CD4-positive, alpha-beta T cell (primary cell): ENCODE measurements at regions not wholly inside any gene's neighbourhood (a gene's known extent, or its start where the extent isn't known, plus 50 kb on each side); places are given as distances from the start of the nearest gene placed in this dataset.
"Not testable (repeated sequence)": the region's sequence is repeated elsewhere in the genome, so short reads cannot be mapped to it uniquely, and the experiment has no call there.

ENCODE experiments used
- ATAC-seq: fragments of 200-7000 bp; cut with Tn5 transposase; one replicate; pipeline ENCODE4 v1.10.0; 2022; ENCODE audit warnings: mild to moderate bottlenecking; ENCODE audit not compliant: poor library complexity
- CTCF ChIA-PET: fragments of 350-600 bp; sonication (Branson Sonifier 250); formaldehyde crosslinking; loops from one replicate; lab custom pipeline; 2021; ENCODE audit warnings: antibody characterized with exemption, inconsistent platforms; lab: Charles Lee
- POLR2A ChIA-PET: fragments of 350-600 bp; sonication (Branson Sonifier 250); formaldehyde crosslinking; loops from one replicate; lab custom pipeline; 2021; ENCODE audit warnings: antibody characterized with exemption, inconsistent platforms; lab: Charles Lee
- DNase-seq, 14 experiments: peaks; one replicate each; pipeline ENCODE4 v3.0.0-alpha.2; 2013 to 2020; ENCODE audit warnings: mixed read lengths in 2 of 14
- H3K27ac ChIP-seq, 2 donors: one replicate each; pipeline versions ENCODE4 v1.5.1 to v1.7.0; 2013; ENCODE audit warnings: low read length in 2 of 2, low read depth in 1 of 2, mild to moderate bottlenecking in 1 of 2
- H3K27me3 ChIP-seq, 2 experiments: 1 replicate in 1 of 2; 2 replicates in 1 of 2; pipeline versions ENCODE4 v1.6.1 to v1.7.0; 2013; ENCODE audit warnings: low read length in 2 of 2, control low read depth in 1 of 2, mild to moderate bottlenecking in 1 of 2, moderate library complexity in 1 of 2; ENCODE audit not compliant: insufficient read depth in 2 of 2, control insufficient read depth in 1 of 2
- H3K36me3 ChIP-seq: one replicate; pipeline ENCODE4 v1.6.1; 2013; ENCODE audit warnings: low read length, control low read depth; ENCODE audit not compliant: insufficient read depth
- H3K4me1 ChIP-seq: one replicate; pipeline ENCODE4 v1.6.1; 2013; ENCODE audit warnings: low read length, control low read depth; ENCODE audit not compliant: insufficient read depth
- H3K4me3 ChIP-seq: one replicate; pipeline ENCODE4 v1.5.1; 2013; ENCODE audit warnings: mild to moderate bottlenecking, low read length, moderate library complexity
- H3K9me3 ChIP-seq, 2 experiments: 1 replicate in 1 of 2; 2 replicates in 1 of 2; pipeline versions ENCODE4 v1.6.1 to v1.7.0; 2013; ENCODE audit warnings: low read length in 2 of 2, mild to moderate bottlenecking in 2 of 2, control low read depth in 1 of 2, moderate library complexity in 1 of 2; ENCODE audit not compliant: control insufficient read depth in 1 of 2, insufficient read depth in 1 of 2
- H3K27ac Mint-ChIP-seq: one replicate; pipeline ENCODE4 v1.8.0; 2020; ENCODE audit warnings: mixed read lengths
- H3K27me3 Mint-ChIP-seq: one replicate; pipeline ENCODE4 v1.8.0; 2021; ENCODE audit warnings: mixed read lengths
- H3K36me3 Mint-ChIP-seq: one replicate; pipeline ENCODE4 v1.8.0; 2021; ENCODE audit warnings: low read depth, mixed read lengths
- H3K4me1 Mint-ChIP-seq: one replicate; pipeline ENCODE4 v1.8.0; 2021; ENCODE audit warnings: low read depth, mixed read lengths
- H3K4me3 Mint-ChIP-seq: one replicate; pipeline ENCODE4 v1.8.0; 2020; ENCODE audit warnings: mild to moderate bottlenecking, mixed read lengths
- H3K9me3 Mint-ChIP-seq: one replicate; pipeline ENCODE4 v1.8.0; 2020; ENCODE audit warnings: mixed read lengths
- CTCF ChIP-seq: fragments of 200-600 bp; IDR thresholded peaks from one replicate; pipeline ENCODE4 v1.8.0; 2022; ENCODE audit warnings: antibody characterized with exemption, mild to moderate bottlenecking
- intact Hi-C, 2 experiments: fragments of 100-400 bp; cut with DNase I in 1 of 2; cut with micrococcal nuclease in 1 of 2; formaldehyde crosslinking; loops; one replicate each; pipeline versions ENCODE4 v1.15.1 to v1.9.0; 2023 to 2025; cut with DNase I, micrococcal nuclease

- Histone ChIP-seq H3K36me3 (no peaks in the 10 kb centered on the region), H3K9me3 (no peaks in the 10 kb centered on the region), H3K27me3 (no peaks in the 10 kb centered on the region), H3K4me1 (no peaks in the 10 kb centered on the region), H3K4me3 (no peak overlapping the region), H3K27ac (no peak overlapping the region)
- Mint-ChIP-seq H3K27me3 (no peaks in the 10 kb centered on the region), H3K27ac (no peak overlapping the region), H3K9me3 (peaks cover 7% of the 10 kb centered on the region), H3K4me1 (no peaks in the 10 kb centered on the region), H3K36me3 (no peaks in the 10 kb centered on the region), H3K4me3 (no peak overlapping the region)
- CTCF ChIA-PET, result no interaction called here
- ATAC-seq, result no peak
- intact Hi-C loops, result no loop called here
- no peak for DNase-seq
- no peak for TF ChIP-seq CTCF
- POLR2A ChIA-PET, result no interaction called here
Observed at GRCh38 chr4:60729194-60729593, 470.9 kb upstream of the ADGRL3 start.

- H3K4me1 Mint-ChIP-seq, H3K36me3 Mint-ChIP-seq, H3K27me3 ChIP-seq, H3K4me3 ChIP-seq, H3K27ac Mint-ChIP-seq, H3K36me3 ChIP-seq, DNase-seq, intact Hi-C loops, H3K27ac ChIP-seq, H3K9me3 Mint-ChIP-seq, H3K4me1 ChIP-seq, ATAC-seq, H3K4me3 Mint-ChIP-seq, H3K27me3 Mint-ChIP-seq, POLR2A ChIA-PET, H3K9me3 ChIP-seq, CTCF ChIA-PET: not testable (repeated sequence)
Observed at GRCh38 chr4:60729764-60730163, 470.4 kb upstream of the ADGRL3 start.

- H3K4me1 Mint-ChIP-seq, result no peaks in the 10 kb centered on the region
- H3K9me3 Mint-ChIP-seq, result peaks cover 9% of the 10 kb centered on the region
- POLR2A ChIA-PET, result no interaction called here
- no peak for DNase-seq
- TF ChIP-seq CTCF, result no peak
- ATAC-seq, result no peak
- intact Hi-C loops, result no loop called here
- H3K4me3 ChIP-seq, result no peak overlapping the region
- no peaks in the 10 kb centered on the region for H3K36me3 ChIP-seq
- H3K27me3 ChIP-seq, result no peaks in the 10 kb centered on the region
- no peak overlapping the region for H3K27ac ChIP-seq
- no peak overlapping the region for H3K4me3 Mint-ChIP-seq
- H3K4me1 ChIP-seq, result no peaks in the 10 kb centered on the region
- no peaks in the 10 kb centered on the region for H3K27me3 Mint-ChIP-seq
- H3K9me3 ChIP-seq, result no peaks in the 10 kb centered on the region
- H3K36me3 Mint-ChIP-seq, result no peaks in the 10 kb centered on the region
- no peak overlapping the region for H3K27ac Mint-ChIP-seq
- CTCF ChIA-PET, result no interaction called here
Observed at GRCh38 chr4:60737858-60738257, 462.3 kb upstream of the ADGRL3 start.

GRCh38 chr4:60743654-60744053, 456.5 kb upstream of the ADGRL3 start:
- H3K36me3 ChIP-seq, result no peaks in the 10 kb centered on the region
- ATAC-seq, result no peak
- no peak for TF ChIP-seq CTCF
- no peaks in the 10 kb centered on the region for H3K27me3 Mint-ChIP-seq
- no peak overlapping the region for H3K4me3 Mint-ChIP-seq
- CTCF ChIA-PET, result no interaction called here
- peaks cover 10% of the 10 kb centered on the region for H3K9me3 Mint-ChIP-seq
- H3K4me1 Mint-ChIP-seq, result no peaks in the 10 kb centered on the region
- POLR2A ChIA-PET, result no interaction called here
- no peak overlapping the region for H3K27ac Mint-ChIP-seq
- H3K36me3 Mint-ChIP-seq, result no peaks in the 10 kb centered on the region
- no peak for DNase-seq
- no peaks in the 10 kb centered on the region for H3K4me1 ChIP-seq
- H3K9me3 ChIP-seq, result no peaks in the 10 kb centered on the region
- H3K27me3 ChIP-seq, result no peaks in the 10 kb centered on the region
- no peak overlapping the region for H3K4me3 ChIP-seq
- intact Hi-C loops, result no loop called here
- no peak overlapping the region for H3K27ac ChIP-seq
